Breast epithelium (tissue), 3 donors: ENCODE measurements at regions not wholly inside any gene's neighbourhood (a gene's known extent, or its start where the extent isn't known, plus 50 kb on each side); places are given as distances from the start of the nearest gene placed in this dataset.

Experiments used
- CTCF ChIP-seq, 3 donors: fragments of 450-650 bp; IDR thresholded peaks; one replicate each; pipeline ENCODE4 v1.5.1; 2016 to 2017; ENCODE audit warnings: antibody characterized with exemption in 3 of 3, mild to moderate bottlenecking in 3 of 3, moderate library complexity in 3 of 3
- POLR2A ChIP-seq: fragments of 450-650 bp; IDR thresholded peaks from one replicate; pipeline ENCODE4 v1.6.1; 2016; ENCODE audit warnings: antibody characterized with exemption, mild to moderate bottlenecking, moderate library complexity
- POLR2AphosphoS5 ChIP-seq, 3 donors: sonication (generic); formaldehyde crosslinking; IDR thresholded peaks; one replicate each; pipeline ENCODE4 v1.6.1; 2017; ENCODE audit warnings: antibody characterized with exemption in 3 of 3

GRCh38 chr1:50289495-50289894, 133.7 kb downstream of the DMRTA2 start:
- no peak for TF ChIP-seq CTCF (IDR thresholded peaks at IDR 0.05)
- no peak for TF ChIP-seq POLR2AphosphoS5 (IDR thresholded peaks at IDR 0.05)
- TF ChIP-seq POLR2A = no peak
